H1 (cell line): ENCODE measurements at regions not wholly inside any gene's neighbourhood (a gene's known extent, or its start where the extent isn't known, plus 50 kb on each side); places are given as distances from the start of the nearest gene placed in this dataset.

Experiments used
- CTCF ChIA-PET: fragments of 300-600 bp; sonication (Branson Sonifier 250); formaldehyde crosslinking; loops from one replicate; lab custom pipeline; 2021; ENCODE audit not compliant: partially characterized antibody; lab: Charles Lee
- POLR2A ChIA-PET: fragments of 300-600 bp; sonication (Branson Sonifier 250); formaldehyde crosslinking; loops from one replicate; lab custom pipeline; 2021; ENCODE audit warnings: inconsistent platforms; ENCODE audit not compliant: partially characterized antibody; lab: Charles Lee
- DNase-seq, 2 experiments: peaks; one replicate each; pipeline versions ENCODE4 v3.0.0 to v3.0.0-alpha.2; 2010 to 2022; ENCODE audit warnings: low spot score in 2 of 2, low read depth in 1 of 2, mixed read lengths in 1 of 2
- FAIRE-seq: peaks from 2 replicates; lab custom pipeline; 2011; peaks lifted over from hg19 to GRCh38; lab: Jason Lieb, UNC
- H2AFZ ChIP-seq: 2 replicates; pipeline ENCODE4 v1.8.1; 2012; ENCODE audit warnings: low read length, inconsistent platforms
- H2AK5ac ChIP-seq: 2 replicates; pipeline ENCODE4 v1.6.1; 2013; ENCODE audit warnings: low read depth, low read length
- H2BK120ac ChIP-seq: replicated peaks from 2 replicates; pipeline ENCODE3; 2013; ENCODE audit warnings: low read depth, low read length, inconsistent platforms
- H2BK12ac ChIP-seq: 2 replicates; pipeline ENCODE4 v1.6.1; 2013; ENCODE audit warnings: low read depth, low read length
- H2BK15ac ChIP-seq: 2 replicates; pipeline ENCODE4 v1.6.1; 2013; ENCODE audit warnings: low read length
- H2BK20ac ChIP-seq: 2 replicates; pipeline ENCODE4 v1.6.1; 2013; ENCODE audit warnings: low read length
- H2BK5ac ChIP-seq: 2 replicates; pipeline ENCODE4 v1.6.1; 2013; ENCODE audit warnings: low read depth, low read length
- H3K14ac ChIP-seq: 2 replicates; pipeline ENCODE4 v1.6.1; 2013; ENCODE audit warnings: inconsistent platforms; ENCODE audit not compliant: insufficient read length
- H3K18ac ChIP-seq: 2 replicates; pipeline ENCODE4 v1.6.1; 2013; ENCODE audit warnings: low read length; ENCODE audit errors: extremely low read depth
- H3K23ac ChIP-seq: 2 replicates; pipeline ENCODE4 v1.6.1; 2013; ENCODE audit warnings: inconsistent platforms; ENCODE audit not compliant: insufficient read length
- H3K23me2 ChIP-seq: 2 replicates; pipeline ENCODE4 v1.6.1; 2013; ENCODE audit warnings: low read depth, low read length
- H3K27ac ChIP-seq: 2 replicates; pipeline ENCODE4 v1.6.1; 2011; ENCODE audit warnings: low read depth, low read length, inconsistent platforms
- H3K27me3 ChIP-seq, 4 experiments: replicated peaks in 1 of 4; 1 replicate in 1 of 4; 2 replicates in 3 of 4; pipeline versions ENCODE4 v1.6.1 to v1.8.1; 2011 to 2013; ENCODE audit warnings: low read length in 3 of 4, mild to moderate bottlenecking in 3 of 4, inconsistent platforms in 2 of 4, mixed read lengths in 2 of 4, moderate library complexity in 1 of 4; ENCODE audit not compliant: control insufficient read depth in 3 of 4, insufficient read depth in 3 of 4; ENCODE audit errors: extremely low read depth in 1 of 4
- H3K36me3 ChIP-seq, 4 experiments: 2 replicates each; pipeline versions ENCODE4 v1.6.1 to v1.8.1; 2011 to 2013; ENCODE audit warnings: mild to moderate bottlenecking in 4 of 4, low read length in 3 of 4, moderate library complexity in 2 of 4, control low read depth in 1 of 4, inconsistent platforms in 1 of 4; ENCODE audit not compliant: insufficient read depth in 4 of 4, control insufficient read depth in 2 of 4
- H3K4ac ChIP-seq: replicated peaks from 2 replicates; pipeline ENCODE3; 2013; ENCODE audit warnings: low read length, low read depth, mixed read lengths, inconsistent platforms; ENCODE audit not compliant: insufficient read length
- H3K4me1 ChIP-seq, 4 experiments: replicated peaks in 1 of 4; 1 replicate in 1 of 4; 2 replicates in 3 of 4; pipeline versions ENCODE4 v1.6.1 to v1.8.1; 2011 to 2013; ENCODE audit warnings: low read length in 3 of 4, inconsistent platforms in 2 of 4, mixed read lengths in 1 of 4; ENCODE audit not compliant: insufficient read depth in 4 of 4, control insufficient read depth in 3 of 4
- H3K4me2 ChIP-seq, 2 experiments: 2 replicates each; pipeline versions ENCODE4 v1.6.1 to v1.8.1; 2011 to 2013; ENCODE audit warnings: low read depth in 2 of 2, low read length in 2 of 2, control low read depth in 1 of 2, inconsistent platforms in 1 of 2, mild to moderate bottlenecking in 1 of 2; ENCODE audit not compliant: insufficient read depth in 1 of 2
- H3K4me3 ChIP-seq, 4 experiments: fragments of 200-600, 300-600 bp in 1 of 4; sonication (generic), shearing (Covaris generic), sonication (Bioruptor Twin) in 1 of 4; 2 replicates each; pipeline versions ENCODE4 v1.5.1 to v1.8.1; 2011 to 2016; ENCODE audit warnings: low read length in 4 of 4, low read depth in 3 of 4, control low read depth in 2 of 4, inconsistent platforms in 2 of 4, mild to moderate bottlenecking in 2 of 4, mixed read lengths in 1 of 4, moderate library complexity in 1 of 4; ENCODE audit not compliant: insufficient read depth in 2 of 4; ENCODE audit errors: extremely low read depth in 1 of 4
- H3K56ac ChIP-seq: replicated peaks from 2 replicates; pipeline ENCODE3; 2013; ENCODE audit warnings: low read depth, mild to moderate bottlenecking, mixed read lengths, low read length, inconsistent platforms; ENCODE audit not compliant: insufficient read length
- H3K79me1 ChIP-seq: 2 replicates; pipeline ENCODE4 v1.6.1; 2013; ENCODE audit warnings: low read depth, low read length, control low read depth
- H3K79me2 ChIP-seq, 2 experiments: 2 replicates each; pipeline versions ENCODE4 v1.6.1 to v1.8.1; 2012 to 2013; ENCODE audit warnings: low read length in 2 of 2, mild to moderate bottlenecking in 2 of 2, inconsistent platforms in 1 of 2; ENCODE audit not compliant: insufficient read depth in 2 of 2, control insufficient read depth in 1 of 2
- H3K9ac ChIP-seq, 4 experiments: replicated peaks in 1 of 4; 1 replicate in 1 of 4; 2 replicates in 3 of 4; pipeline versions ENCODE4 v1.6.1 to v1.8.1; 2011 to 2013; ENCODE audit warnings: low read depth in 3 of 4, low read length in 3 of 4, control low read depth in 2 of 4, mild to moderate bottlenecking in 2 of 4, moderate library complexity in 2 of 4, inconsistent platforms in 1 of 4; ENCODE audit errors: extremely low read depth in 1 of 4
- H3K9me3 ChIP-seq, 2 experiments: 2 replicates each; pipeline versions ENCODE4 v1.6.1 to v1.8.1; 2012 to 2013; ENCODE audit warnings: mild to moderate bottlenecking in 2 of 2, moderate library complexity in 2 of 2, control low read depth in 1 of 2, inconsistent platforms in 1 of 2, low read depth in 1 of 2, low read length in 1 of 2, mixed read lengths in 1 of 2; ENCODE audit not compliant: insufficient read depth in 2 of 2
- H4K20me1 ChIP-seq, 2 experiments: replicated peaks in 1 of 2; 2 replicates each; pipeline versions ENCODE3 to v1.8.1; 2011 to 2013; ENCODE audit warnings: inconsistent platforms in 2 of 2, low read length in 2 of 2, mild to moderate bottlenecking in 1 of 2; ENCODE audit not compliant: insufficient read depth in 2 of 2, control insufficient read depth in 1 of 2
- H4K5ac ChIP-seq: 2 replicates; pipeline ENCODE4 v1.6.1; 2013; ENCODE audit warnings: low read length, low read depth, mixed read lengths, inconsistent platforms; ENCODE audit not compliant: insufficient read length
- H4K8ac ChIP-seq: 2 replicates; pipeline ENCODE4 v1.8.0; 2013; ENCODE audit warnings: mild to moderate bottlenecking, moderate library complexity, low read length, inconsistent platforms; ENCODE audit not compliant: insufficient read depth; ENCODE audit errors: extremely low read depth
- H4K91ac ChIP-seq: replicated peaks from 2 replicates; pipeline ENCODE3; 2013; ENCODE audit warnings: low read length, mixed read lengths, inconsistent platforms; ENCODE audit not compliant: insufficient read length
- BCL11A ChIP-seq, 2 experiments: IDR thresholded peaks; one replicate each; pipeline ENCODE4 v1.6.1; 2011; ENCODE audit warnings: low read depth in 2 of 2, low read length in 2 of 2, mild to moderate bottlenecking in 2 of 2
- EP300 ChIP-seq, 2 experiments: IDR thresholded peaks; 1 replicate in 1 of 2; 2 replicates in 1 of 2; pipeline ENCODE4 v1.6.1; 2011 to 2012; ENCODE audit warnings: low read depth in 2 of 2, low read length in 2 of 2, mild to moderate bottlenecking in 2 of 2, borderline replicate concordance in 1 of 2, inconsistent platforms in 1 of 2, moderate library complexity in 1 of 2
- EZH2 ChIP-seq: fragments of 200-600 bp; sonication (generic); IDR thresholded peaks from 2 replicates; pipeline ENCODE4 v1.7.1; 2012; ENCODE audit warnings: low read depth, mild to moderate bottlenecking, moderate library complexity, low read length, inconsistent platforms; ENCODE audit not compliant: severe bottlenecking
- HDAC2 ChIP-seq, 2 experiments: fragments of 300-600 bp in 1 of 2; sonication (generic) in 1 of 2; IDR thresholded peaks; 2 replicates each; pipeline ENCODE4 v1.6.1; 2011 to 2012; ENCODE audit warnings: low read depth in 2 of 2, low read length in 2 of 2, mild to moderate bottlenecking in 2 of 2, moderate library complexity in 2 of 2, borderline replicate concordance in 1 of 2, inconsistent platforms in 1 of 2
- MAFK ChIP-seq: IDR thresholded peaks from 2 replicates; pipeline ENCODE4 v1.6.1; 2012; ENCODE audit warnings: low read depth, mild to moderate bottlenecking, improper control_type of control experiment, low read length
- MAX ChIP-seq: IDR thresholded peaks from 2 replicates; pipeline ENCODE4 v1.6.1; 2012; ENCODE audit warnings: inconsistent platforms
- PHF8 ChIP-seq: fragments of 200-600 bp; sonication (generic); conservative IDR thresholded peaks from 2 replicates; pipeline ENCODE4 v1.7.1; 2012; ENCODE audit warnings: low read depth, mild to moderate bottlenecking, inconsistent platforms, low read length, moderate library complexity
- POLR2A ChIP-seq, 2 experiments: IDR thresholded peaks; 1 replicate in 1 of 2; 2 replicates in 1 of 2; pipeline ENCODE4 v1.6.1; 2011; ENCODE audit warnings: low read depth in 2 of 2, low read length in 2 of 2, mild to moderate bottlenecking in 2 of 2; ENCODE audit errors: control extremely low read depth in 1 of 2
- POLR2AphosphoS5 ChIP-seq: IDR thresholded peaks from 2 replicates; pipeline ENCODE4 v1.6.1; 2011; ENCODE audit warnings: low read depth, low read length
- SP2 ChIP-seq: IDR thresholded peaks from 2 replicates; pipeline ENCODE4 v1.6.1; 2012; ENCODE audit warnings: mild to moderate bottlenecking, low read length, inconsistent platforms
- TCF12 ChIP-seq: IDR thresholded peaks from 2 replicates; pipeline ENCODE4 v1.6.1; 2011; ENCODE audit warnings: low read depth, mild to moderate bottlenecking, low read length
- WGBS, 2 experiments: shearing (Covaris generic) in 1 of 2; methylation state at CpG; one replicate each; pipeline versions ENCODE4 v1.1.6 to v1.1.7; 2013 to 2015; ENCODE audit warnings: low lambda C conversion rate in 2 of 2, mixed read lengths in 2 of 2, inconsistent platforms in 1 of 2, low coverage in 1 of 2, missing lambda C conversion rate in 1 of 2; ENCODE audit not compliant: insufficient replicate concordance in 2 of 2, insufficient coverage in 1 of 2, insufficient read length in 1 of 2; ENCODE audit errors: extremely low coverage in 1 of 2, missing lambda C conversion rate in 1 of 2; 5-methylcytosine and 5-hydroxymethylcytosine counted together
- TF ChIP-seq, protein P1 (sequence below), 3 experiments: IDR thresholded peaks; 1 replicate in 2 of 3; 2 replicates in 1 of 3; pipeline versions ENCODE4 v1.5.1 to v1.6.1; 2011; ENCODE audit warnings: low read length in 3 of 3, mild to moderate bottlenecking in 3 of 3, inconsistent platforms in 2 of 3, low read depth in 1 of 3, moderate library complexity in 1 of 3; ENCODE audit not compliant: insufficient read depth in 1 of 3; ENCODE audit errors: control extremely low read depth in 1 of 3

DNA sequence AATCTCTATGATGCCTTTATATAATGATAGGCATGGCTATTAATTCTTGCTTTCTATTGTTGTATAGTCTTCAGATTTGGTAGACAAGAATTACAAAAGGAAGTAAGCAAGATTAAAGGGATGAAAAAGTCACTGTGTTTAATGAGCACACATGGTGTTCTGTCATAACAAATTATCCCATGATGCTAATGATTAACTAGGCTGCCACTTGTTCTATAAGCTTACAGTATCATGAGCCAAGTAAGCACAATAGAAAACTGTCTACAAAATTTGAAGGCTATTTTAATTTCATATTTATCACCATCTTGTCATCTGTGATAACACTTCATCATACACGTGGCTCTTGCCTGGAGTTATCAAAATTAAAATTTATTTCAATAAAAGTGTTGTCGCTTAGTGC, 466.7 kb downstream of the GASK1B start:
- H3K9me3 ChIP-seq = no peaks in the 10 kb centered on the region
- H3K27ac ChIP-seq = no peak overlapping the region
- H3K4me2 ChIP-seq = no peak overlapping the region
- H3K27me3 ChIP-seq = no peaks in the 10 kb centered on the region
- no peaks in the 10 kb centered on the region for H3K23me2 ChIP-seq
- no peak overlapping the region for H3K23ac ChIP-seq
- ChIA-PET POLR2A (no interaction called here), CTCF (interaction anchor here (1.2 kb wide), 1 partner anchor 191 kb away, joined by 3 read pairs; no protein-coding TSS in a partner anchor)
- no peak overlapping the region for H2AFZ ChIP-seq
- no peaks in the 10 kb centered on the region for H4K20me1 ChIP-seq
- H4K8ac ChIP-seq = no peak overlapping the region
- no peak overlapping the region for H2BK12ac ChIP-seq
- H3K14ac ChIP-seq = no peak overlapping the region
- no peaks in the 10 kb centered on the region for H3K79me2 ChIP-seq
- H3K4ac ChIP-seq = no peak overlapping the region
- no peak overlapping the region for H3K9ac ChIP-seq
- H4K91ac ChIP-seq = no peak overlapping the region
- no peak overlapping the region for H3K18ac ChIP-seq
- H3K36me3 ChIP-seq = no peaks in the 10 kb centered on the region
- no peak overlapping the region for H2BK15ac ChIP-seq
- no peaks in the 10 kb centered on the region for H3K79me1 ChIP-seq
- no peak overlapping the region for H2BK20ac ChIP-seq
- 96% methylated on average over 2 of the region's 2 CpGs; no CpG with 5 or more reads in 1 of the 2 experiments for WGBS, 2 experiments
- H2AK5ac ChIP-seq = no peak overlapping the region
- no peak for FAIRE-seq
- no peak overlapping the region for H2BK120ac ChIP-seq
- H3K4me3 ChIP-seq = no peak overlapping the region
- H2BK5ac ChIP-seq = no peak overlapping the region
- no peak overlapping the region for H4K5ac ChIP-seq
- H3K4me1 ChIP-seq = no peaks in the 10 kb centered on the region
- DNase-seq = no peak
- no peak overlapping the region for H3K56ac ChIP-seq
- TF ChIP-seq SP2 = no peak
- TF ChIP-seq EZH2 = no peak
- no peak for TF ChIP-seq POLR2A (IDR thresholded peaks at IDR 0.05; ENCODE audit: control extremely low read depth in 1 of 2, low read depth in 2 of 2, low read length in 2 of 2)
- TF ChIP-seq HDAC2 (IDR thresholded peaks at IDR 0.05; ENCODE audit: borderline replicate concordance in 1 of 2, low read depth in 2 of 2, low read length in 2 of 2) = no peak
- TF ChIP-seq TCF12 = no peak
- TF ChIP-seq POLR2AphosphoS5 = no peak
- no peak for TF ChIP-seq MAX
- no peak for TF ChIP-seq MAFK
- no peak for TF ChIP-seq BCL11A (IDR thresholded peaks at IDR 0.05; ENCODE audit: low read depth in 2 of 2, low read length in 2 of 2)
- TF ChIP-seq PHF8 = no peak
- no peak for TF ChIP-seq EP300 (IDR thresholded peaks at IDR 0.05; ENCODE audit: borderline replicate concordance in 1 of 2, low read depth in 2 of 2, low read length in 2 of 2)
- TF ChIP-seq, protein P1, sequence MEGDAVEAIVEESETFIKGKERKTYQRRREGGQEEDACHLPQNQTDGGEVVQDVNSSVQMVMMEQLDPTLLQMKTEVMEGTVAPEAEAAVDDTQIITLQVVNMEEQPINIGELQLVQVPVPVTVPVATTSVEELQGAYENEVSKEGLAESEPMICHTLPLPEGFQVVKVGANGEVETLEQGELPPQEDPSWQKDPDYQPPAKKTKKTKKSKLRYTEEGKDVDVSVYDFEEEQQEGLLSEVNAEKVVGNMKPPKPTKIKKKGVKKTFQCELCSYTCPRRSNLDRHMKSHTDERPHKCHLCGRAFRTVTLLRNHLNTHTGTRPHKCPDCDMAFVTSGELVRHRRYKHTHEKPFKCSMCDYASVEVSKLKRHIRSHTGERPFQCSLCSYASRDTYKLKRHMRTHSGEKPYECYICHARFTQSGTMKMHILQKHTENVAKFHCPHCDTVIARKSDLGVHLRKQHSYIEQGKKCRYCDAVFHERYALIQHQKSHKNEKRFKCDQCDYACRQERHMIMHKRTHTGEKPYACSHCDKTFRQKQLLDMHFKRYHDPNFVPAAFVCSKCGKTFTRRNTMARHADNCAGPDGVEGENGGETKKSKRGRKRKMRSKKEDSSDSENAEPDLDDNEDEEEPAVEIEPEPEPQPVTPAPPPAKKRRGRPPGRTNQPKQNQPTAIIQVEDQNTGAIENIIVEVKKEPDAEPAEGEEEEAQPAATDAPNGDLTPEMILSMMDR (IDR thresholded peaks at IDR 0.05; ENCODE audit: control extremely low read depth in 1 of 3, insufficient read depth in 1 of 3, low read depth in 1 of 3, low read length in 3 of 3) = no peak
